ENCODE measurements at regions not wholly inside any gene's neighbourhood (a gene's known extent, or its start where the extent isn't known, plus 50 kb on each side); places are given as distances from the start of the nearest gene placed in this dataset.
"Not testable (repeated sequence)": the region's sequence is repeated elsewhere in the genome, so short reads cannot be mapped to it uniquely, and the experiment has no call there.

DNA sequence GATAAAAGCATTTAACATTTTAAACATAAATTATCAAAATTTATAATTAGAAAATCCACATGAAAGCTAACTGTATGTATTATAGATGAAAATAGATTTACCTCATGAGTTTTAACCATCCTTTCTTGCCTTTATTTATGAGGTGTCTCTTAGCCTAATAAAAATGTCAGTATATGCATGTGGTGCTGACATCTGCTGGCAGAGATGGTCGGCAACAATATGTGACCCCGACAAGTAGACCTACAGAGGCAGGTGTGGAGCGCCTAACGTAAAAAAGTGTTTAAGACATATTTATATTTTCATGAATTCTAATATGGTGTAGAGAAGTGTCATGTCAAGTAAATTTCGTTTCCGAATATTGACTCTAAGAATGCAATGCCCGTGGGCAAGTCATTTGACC, 149.0 kb upstream of the FUT9 start:
- DNase-seq (ENCODE audit: low read depth): peak; percentile 8

DNA sequence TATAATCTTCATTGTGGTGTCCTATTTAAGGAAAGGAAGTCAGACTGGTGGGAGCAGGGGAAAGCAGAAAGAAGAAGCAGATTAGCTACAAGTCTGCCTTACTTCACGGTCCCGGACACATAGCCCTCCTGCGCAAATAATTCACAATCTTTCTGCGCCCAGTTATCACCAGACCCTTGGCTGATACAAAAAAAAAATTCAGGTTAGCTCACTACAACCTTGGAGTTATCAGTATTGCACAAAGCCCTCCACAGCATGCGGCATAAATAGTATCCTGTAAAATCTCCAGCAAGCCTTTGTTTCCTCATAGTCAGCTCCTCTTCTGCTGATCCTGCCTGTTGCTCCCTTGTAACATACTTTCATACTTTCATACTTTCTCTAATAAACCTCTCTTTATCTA, 148.6 kb upstream of the FUT9 start:
- DNase-seq (ENCODE audit: low read depth): no peak

DNA sequence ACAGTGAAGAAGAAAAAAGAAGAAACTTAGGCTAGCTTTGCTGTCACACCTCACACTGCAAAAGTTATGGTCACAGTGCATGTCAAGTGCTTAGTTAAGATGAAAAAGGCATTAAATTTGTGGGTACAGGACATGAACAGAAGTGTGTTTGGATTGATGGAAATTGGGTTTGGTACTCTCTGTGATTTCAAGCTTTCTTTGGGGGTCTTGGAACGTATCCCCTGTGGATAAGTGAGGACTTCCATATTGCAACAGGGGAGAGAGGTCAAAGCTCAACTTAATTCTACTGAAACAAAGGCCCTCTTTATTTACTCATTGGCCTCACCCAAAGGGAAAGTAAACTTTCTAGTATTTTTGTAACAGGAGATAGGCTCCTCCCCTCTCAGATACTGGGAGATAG, 138.3 kb upstream of the FUT9 start:
- no peak for DNase-seq (ENCODE audit: low read depth)

DNA sequence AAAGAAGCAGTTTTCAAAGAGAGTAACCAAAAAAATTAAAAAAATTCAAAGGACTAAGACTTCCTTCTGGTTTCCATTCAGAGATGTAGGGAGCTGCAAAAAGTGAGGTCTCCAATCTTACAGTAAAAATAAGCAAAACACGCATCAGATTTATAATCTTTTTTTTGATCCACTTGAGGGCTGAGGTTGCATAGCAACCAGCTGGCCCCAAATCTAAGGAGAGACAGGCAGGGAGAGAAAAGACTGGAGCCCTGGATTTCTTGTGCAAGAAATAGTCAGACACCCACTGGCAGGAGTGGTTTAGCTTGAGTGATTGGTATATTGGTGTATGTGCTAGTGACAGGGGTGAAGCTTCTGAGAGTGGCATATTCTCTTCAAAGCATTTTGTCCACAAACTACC, 135.9 kb upstream of the FUT9 start:
- DNase-seq (ENCODE audit: low read depth): no peak

DNA sequence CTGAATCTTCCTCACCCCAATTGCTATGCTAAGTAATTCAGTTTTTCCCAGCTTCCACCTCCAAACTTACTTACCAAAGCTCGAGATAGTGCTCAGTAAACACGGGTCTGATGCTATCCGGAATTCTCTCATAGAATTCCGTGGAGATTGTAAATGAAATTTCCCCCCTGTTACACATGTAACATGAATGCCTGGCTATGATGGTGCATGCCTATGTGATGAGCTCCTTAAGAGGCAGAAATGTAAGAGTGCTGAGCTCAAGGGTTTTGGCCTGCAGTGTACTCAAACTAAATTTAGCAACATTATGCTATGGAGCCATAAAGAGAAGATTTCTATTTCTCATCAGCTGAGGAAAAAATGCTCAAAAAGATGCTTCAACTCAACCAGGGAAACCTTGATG, 133.4 kb upstream of the FUT9 start:
- DNase-seq (ENCODE audit: low read depth): no peak

DNA sequence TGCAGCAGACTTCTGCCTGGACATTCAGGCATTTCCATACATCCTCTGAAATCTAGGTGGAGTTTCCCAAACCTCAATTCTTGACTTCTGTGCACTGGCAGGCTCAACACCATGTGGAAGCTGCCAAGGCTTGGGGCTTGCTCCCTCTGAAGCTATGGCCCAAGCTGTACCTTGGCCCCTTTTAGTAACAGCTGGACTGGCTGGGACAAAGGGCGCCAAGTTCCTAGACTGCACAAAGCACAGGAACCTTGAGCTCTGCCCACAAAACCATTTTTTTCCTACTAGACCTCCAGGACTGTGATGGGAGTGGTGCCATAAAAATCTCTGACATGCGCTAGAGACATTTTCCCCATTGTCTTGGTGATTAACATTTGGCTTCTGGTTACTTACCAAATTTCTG, 127.1 kb upstream of the FUT9 start:
- not testable (repeated sequence) for DNase-seq (ENCODE audit: low read depth)

DNA sequence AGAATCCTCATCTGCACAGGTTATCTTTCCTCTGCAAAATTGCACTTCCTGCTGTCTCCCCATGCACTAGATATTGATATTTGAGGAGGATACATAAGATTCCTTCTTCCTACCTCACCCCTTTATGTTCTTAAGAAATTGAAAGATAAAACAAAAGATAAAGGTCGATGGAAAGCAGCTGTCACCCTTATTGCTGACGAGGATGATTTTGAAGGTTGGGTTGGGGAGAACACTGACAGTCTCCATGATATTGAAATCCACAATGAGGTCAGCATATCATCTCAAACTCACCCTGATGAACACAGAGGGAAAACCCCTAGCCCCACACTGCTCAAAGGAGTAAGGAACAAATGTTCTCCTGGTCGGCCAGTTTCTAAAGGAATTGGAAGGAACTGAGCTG, 110.6 kb upstream of the FUT9 start:
- no peak for DNase-seq (ENCODE audit: low read depth)

DNA sequence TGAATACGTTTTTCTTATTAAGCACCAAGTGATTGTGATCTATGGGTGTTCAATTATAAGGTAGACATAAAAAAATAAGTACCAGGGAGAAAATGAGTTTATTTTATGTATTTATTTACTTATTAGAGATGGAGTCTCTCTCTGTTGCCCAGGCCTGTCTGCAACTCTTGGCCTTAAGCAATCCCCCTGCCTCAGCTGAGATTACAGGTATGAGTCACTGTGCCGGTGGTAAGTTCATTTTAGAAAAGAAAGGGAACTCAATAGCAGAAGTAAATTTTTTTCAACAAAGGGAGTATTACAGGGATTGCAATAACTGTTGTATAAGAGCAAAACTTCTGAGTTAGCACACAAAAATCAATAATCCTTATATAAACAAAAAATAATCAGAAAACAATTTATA, 98.7 kb upstream of the FUT9 start:
- DNase-seq (ENCODE audit: low read depth): no peak

DNA sequence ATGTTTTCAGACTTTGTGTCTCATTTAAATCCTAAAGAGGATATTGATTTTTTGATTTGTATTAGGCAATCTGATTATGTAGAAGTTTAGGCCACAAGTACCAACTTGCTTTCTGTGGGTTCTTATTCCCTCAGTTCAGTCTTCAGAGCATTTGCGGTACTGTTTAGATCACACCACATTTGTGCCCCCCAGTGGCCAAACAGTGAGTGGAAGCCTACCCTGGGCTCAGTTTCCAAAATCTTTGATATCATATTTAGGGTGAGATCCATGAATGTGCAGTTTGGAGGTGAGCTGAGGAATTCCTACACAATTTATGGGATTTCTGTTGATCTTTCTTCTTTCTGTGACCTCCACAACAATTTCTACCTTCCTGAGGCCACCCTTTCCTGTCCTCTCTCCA, 92.3 kb upstream of the FUT9 start:
- no peak for DNase-seq (ENCODE audit: low read depth)

DNA sequence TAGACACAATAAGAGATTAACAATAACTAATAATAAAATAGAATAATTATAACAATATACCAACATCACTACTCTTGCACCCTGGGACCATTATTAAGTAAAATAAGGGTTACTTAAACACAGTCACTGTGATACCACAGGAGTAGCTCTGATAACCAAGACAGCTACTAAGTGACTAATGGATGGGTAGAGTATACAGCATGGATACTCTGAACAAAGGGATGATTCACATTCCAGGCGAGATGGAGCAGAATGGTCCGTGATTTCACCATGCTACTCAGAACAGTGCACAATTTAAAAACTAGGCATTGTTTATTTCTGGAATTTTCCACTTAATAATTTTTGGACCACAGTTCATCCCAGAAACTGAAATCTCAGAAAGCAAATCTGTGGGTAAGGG, 80.0 kb upstream of the FUT9 start:
- no peak for DNase-seq (ENCODE audit: low read depth)

DNA sequence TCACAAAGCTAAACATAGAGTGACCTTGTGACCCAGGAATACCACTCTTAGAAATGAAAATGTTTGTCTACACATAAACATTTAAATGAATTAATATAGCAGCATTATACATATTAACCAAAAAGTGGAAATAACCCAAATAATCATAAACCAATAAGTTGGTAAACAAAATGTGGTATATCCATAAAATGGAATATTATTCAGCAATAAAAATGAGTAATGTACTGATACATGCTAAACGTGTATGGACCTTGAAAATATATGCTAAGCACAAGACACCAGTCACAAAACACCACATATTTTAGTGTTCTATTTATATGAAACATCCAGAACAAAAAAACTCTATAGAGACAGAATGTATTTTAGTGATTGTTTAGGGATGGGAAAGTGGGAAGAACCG, 68.9 kb upstream of the FUT9 start:
- no peak for DNase-seq (ENCODE audit: low read depth)

DNA sequence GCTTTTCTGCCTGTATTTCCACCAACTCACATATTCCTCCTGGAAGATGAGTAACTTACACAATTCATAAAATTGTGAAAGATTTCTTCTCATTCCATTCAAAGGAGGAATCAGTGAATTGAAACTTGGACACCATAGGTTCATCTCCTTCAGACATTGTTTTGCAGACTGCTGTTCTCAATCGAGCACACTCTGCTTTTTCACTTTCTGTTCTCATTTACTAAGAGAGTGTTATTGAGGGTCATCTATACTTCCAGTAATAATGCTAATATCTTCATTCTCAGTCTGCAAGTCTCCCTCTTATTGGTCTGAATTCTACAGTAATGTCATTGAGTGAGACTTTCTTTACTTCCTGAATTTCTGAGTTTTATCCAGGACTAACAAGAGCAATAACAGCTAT, 67.5 kb upstream of the FUT9 start:
- no peak for DNase-seq (ENCODE audit: low read depth)

DNA sequence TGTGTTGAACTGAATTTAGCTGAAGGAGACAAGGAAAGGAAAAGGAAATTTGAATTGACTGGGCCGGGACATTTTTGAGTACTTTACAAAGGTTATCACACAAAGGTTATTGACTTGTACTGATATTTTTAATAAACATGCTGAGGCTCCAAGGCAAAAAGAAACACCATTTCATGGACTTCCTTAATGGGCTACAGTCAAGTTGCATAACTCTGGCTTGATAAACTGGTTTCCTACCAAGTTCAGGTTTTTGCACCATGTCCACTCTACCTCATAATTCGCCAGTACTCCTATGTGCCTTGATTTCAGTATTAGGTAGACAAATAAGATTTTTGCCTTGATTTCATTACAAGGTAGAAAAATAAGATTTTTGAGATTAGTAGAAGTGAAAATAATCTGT, 65.8 kb upstream of the FUT9 start:
- no peak for DNase-seq (ENCODE audit: low read depth)

DNA sequence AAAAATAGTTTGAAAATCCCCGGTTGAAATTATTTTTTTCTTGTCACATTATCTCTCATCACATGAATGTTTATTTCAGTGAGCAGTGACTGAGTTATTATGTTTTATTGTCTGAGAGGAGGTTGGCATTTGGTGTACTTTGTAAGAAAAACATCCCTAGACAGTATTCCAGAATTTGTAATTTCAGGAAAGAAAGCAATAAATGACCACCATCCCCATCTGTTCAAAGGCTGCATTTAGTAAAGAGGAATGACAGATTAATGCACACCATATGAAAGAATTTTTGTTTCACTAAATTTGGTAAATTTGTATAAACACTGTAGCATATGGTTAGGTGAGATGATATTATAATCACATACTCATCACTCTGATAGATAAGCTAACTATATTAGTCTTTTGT, 57.1 kb upstream of the FUT9 start:
- DNase-seq (ENCODE audit: low read depth): no peak

DNA sequence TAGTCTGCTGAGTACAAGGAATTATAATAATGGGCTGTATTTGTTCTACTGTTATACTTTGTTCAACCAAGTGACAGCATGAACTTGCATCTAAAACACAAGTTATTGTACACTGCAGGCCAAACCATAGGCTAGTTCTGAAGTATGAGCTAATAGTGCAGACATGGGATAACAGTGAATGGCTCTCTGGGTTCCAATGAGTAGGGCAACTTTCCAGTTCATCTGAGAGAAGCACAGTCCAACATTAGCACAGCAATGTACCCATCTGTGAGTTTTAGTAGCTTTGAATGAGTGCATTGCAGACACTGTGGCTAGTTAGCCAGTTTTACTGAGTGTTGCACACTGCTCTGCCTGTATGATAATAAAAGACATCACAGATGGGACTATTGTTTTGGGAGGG, 56.5 kb upstream of the FUT9 start:
- no peak for DNase-seq (ENCODE audit: low read depth)
